Medulla oblongata (tissue), 1 donor: ENCODE measurements at regions not wholly inside any gene's neighbourhood (a gene's known extent, or its start where the extent isn't known, plus 50 kb on each side); places are given as distances from the start of the nearest gene placed in this dataset.

ENCODE experiments used
- DNase-seq: peaks from one replicate; pipeline ENCODE4 v3.0.0-alpha.2; 2015; ENCODE audit errors: extremely low spot score

- no peak for DNase-seq
Observed at GRCh38 chr4:135605076-135605475, 1403.5 kb upstream of the PABPC4L start.

GRCh38 chr4:135604531-135604930 is 1402.9 kb upstream of the PABPC4L start:
- DNase-seq = no peak

DNA sequence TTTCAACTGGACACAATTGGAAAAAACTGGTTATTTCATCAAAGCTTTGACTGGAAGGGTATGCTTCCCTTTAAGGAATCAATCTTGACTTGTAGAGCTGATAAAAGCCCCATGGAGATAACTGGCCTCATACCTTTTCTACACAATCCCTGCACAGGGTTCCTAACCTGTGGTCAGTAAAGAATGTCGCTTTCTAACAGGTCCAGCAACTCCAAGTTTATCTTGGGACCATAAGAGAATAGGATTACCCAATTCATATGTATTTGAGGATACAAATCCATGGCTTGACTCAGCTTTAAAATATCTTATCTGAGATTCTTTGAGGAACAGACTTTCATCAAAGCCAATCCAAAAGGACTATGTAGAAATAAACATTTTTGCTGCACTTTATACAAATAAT is 1399.8 kb upstream of the PABPC4L start:
- no peak for DNase-seq

DNA sequence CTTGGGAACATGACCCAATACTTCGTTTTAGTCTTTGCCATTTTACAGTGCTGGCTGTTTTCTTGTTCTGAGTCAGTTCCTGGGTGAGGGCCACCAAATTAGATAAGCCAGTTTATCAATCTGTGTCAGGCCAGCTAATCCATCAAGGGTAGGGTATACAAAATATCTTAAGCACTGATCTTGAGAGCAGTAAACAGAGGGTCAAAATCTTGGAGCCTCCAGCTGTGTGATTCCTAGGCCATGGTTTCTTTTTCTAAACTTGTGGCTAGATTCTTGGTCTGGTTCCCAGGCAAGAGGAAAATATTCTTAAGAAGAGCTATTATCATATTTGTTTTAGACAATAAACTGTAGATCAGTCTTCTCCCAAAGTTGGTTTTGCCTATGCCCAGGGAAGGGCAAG is 1396.6 kb upstream of the PABPC4L start:
- no peak for DNase-seq

DNA sequence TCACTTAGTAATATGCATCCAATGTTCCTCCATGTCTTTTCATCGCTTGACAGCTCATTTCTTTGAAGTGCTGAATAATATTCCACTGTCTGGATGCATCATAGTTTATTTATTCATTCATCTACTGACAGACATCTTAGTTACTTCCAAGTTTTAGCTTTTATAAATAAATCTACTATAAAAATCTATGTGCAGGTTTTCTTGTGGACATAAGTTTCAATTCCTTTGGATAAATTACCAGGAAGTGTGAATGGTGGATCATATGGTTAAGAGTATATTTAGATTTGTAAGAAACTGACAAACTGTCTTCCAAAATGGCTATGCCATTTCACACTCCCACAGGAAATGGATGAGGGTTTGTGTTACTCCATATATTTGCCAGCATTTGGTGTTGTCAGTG is 1392.9 kb upstream of the PABPC4L start:
- no peak for DNase-seq

- no peak for DNase-seq
Observed at GRCh38 chr4:135575041-135575440, 1373.5 kb upstream of the PABPC4L start.

DNA sequence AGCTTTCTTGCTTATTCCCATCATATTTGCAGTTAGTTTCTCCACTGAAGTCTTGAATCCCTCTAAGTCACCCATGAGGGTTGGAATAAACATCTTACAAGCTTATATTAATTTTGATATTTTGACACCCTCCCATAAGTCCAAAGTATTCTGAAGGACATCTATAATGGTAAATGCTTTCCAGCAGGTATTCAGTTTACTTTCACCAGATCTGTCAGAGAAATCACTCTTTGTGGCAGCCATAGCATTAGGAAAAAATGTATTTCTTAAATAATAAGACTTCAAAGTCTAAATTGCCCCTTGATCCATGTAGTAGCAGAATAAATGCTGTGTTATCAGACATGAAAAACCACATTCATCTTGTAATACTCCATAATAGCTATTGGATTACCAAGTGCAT is 1371.7 kb upstream of the PABPC4L start:
- no peak for DNase-seq

- no peak for DNase-seq
Observed at GRCh38 chr4:135564090-135564489, 1362.5 kb upstream of the PABPC4L start.

DNA sequence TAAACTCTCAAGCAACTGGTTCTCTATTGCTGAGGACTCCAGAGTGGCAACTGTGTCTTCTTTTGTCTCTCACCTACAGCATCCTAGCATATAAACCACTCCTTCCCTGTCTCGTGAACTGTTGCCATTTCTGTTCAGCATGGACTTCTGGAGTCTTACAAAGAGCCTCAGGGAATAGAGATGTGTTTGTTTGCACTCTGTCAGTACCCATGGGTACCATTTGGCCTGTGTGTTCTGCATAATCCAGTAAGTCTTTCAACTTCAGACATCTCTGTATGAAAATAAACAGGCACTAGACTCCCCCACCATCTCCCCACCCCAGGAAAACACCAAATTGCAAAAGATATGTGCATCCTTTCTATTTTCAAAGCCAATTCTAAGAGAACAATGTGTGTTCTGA is 1351.6 kb upstream of the PABPC4L start:
- DNase-seq = no peak

GRCh38 chr4:135552131-135552530 is 1350.5 kb upstream of the PABPC4L start:
- no peak for DNase-seq

- DNase-seq = no peak
Observed at GRCh38 chr4:135548711-135549110, 1347.1 kb upstream of the PABPC4L start.

GRCh38 chr4:135545616-135546317 is 1344.2 kb upstream of the PABPC4L start:
- no peak for DNase-seq

DNA sequence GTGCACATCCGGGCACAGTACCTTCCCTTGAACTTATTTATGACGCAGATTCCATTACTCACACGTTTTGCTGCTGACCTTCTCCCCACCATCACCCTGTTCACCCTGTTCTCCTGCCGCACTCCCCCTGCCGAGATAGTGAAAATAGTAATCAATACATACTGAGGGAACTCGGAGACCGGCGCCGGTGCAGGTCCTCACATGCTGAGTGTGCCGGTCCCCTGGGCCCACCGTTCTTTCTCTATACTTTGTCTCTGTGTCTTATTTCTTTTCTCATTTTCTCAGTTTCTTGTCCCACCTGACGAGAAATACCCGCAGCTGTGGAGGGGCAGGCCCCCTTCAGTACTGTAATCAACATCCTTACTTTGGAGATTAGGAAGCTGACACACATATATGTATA is 1337.1 kb upstream of the PABPC4L start:
- no peak for DNase-seq

GRCh38 chr4:135533053-135533452 is 1331.5 kb upstream of the PABPC4L start:
- DNase-seq = no peak

- DNase-seq = no peak
Observed at GRCh38 chr4:135532132-135532531, 1330.5 kb upstream of the PABPC4L start.

GRCh38 chr4:135515295-135515694 is 1313.7 kb upstream of the PABPC4L start:
- no peak for DNase-seq

DNA sequence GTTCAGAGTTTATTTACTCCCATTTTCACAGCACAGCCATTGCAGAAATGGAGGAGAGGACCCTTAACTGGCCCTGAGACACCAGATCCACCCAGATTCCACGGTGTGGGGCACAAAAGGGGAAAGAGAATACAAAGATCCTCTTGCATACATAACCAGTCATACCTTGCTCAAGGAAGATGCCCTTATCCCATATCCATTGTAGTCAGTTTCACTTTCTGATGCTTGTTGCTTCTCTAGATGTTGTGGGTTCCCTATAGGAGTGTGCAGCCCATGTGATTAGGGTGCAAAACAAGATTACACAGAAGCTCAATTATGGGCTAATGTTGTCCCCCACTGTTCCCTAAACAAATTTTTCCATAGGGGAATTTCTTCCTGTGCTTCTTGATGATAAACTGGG is 1309.0 kb upstream of the PABPC4L start:
- no peak for DNase-seq

GRCh38 chr4:135508006-135508714 is 1306.6 kb upstream of the PABPC4L start:
- DNase-seq = no peak

GRCh38 chr4:135497563-135498152 is 1296.1 kb upstream of the PABPC4L start:
- no peak for DNase-seq

DNA sequence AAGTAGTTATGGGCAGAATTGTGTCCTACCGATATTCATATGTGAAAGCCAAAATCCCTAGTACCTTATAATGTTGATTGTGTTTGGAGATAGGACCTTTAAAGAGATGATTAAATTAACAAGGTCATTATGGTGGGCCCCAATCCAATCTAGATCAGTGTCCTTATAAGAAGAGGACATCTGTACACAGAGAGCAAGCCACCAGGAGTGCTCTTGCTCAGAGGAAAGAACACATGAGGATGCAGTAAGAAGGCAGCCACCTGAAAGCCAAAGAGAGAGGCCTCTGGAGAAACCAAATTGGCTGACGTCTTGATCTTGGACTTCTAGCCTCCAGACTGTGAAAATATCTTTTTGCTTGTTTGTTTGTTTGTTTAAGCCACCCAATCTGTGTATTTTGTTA is 1290.8 kb upstream of the PABPC4L start:
- no peak for DNase-seq

DNA sequence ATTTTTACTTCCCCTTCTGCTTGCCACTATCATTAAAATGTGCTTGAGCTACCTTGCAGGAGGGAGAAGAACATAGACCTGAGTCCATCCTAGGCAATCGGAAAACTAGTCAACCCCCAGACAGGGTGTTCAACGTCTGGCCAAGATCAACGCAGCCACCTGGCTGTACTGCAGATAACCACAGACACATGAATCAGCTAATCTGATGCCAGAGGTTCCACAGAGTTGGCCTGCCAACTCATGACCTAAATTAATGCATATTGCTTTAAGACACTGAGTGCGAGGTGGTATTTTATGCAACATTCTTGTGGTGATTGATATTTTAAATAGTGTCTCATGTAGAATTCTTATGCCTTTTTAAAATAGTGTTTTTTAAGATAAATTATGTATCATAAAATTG is 1283.8 kb upstream of the PABPC4L start:
- no peak for DNase-seq

DNA sequence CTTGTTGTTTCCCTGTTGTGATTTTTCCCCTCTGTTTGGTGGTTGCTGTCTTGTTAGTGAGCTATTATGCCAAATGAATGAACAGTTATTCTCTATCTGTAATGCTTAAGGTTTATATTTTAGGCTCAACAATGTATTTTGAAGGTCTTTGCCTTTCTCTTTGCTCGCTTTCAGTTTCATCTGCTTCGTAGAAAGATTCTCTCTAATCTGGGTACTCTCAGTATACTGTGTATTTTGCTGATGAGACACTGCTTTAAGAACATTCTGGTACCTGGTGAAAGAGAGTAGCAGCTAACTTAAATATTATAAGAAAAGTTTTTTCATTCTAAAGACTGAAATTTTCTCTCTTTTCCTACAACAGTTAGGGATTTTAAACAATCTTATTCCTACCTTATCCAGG is 1274.7 kb upstream of the PABPC4L start:
- no peak for DNase-seq

GRCh38 chr4:135464311-135464710 is 1262.7 kb upstream of the PABPC4L start:
- DNase-seq = no peak
